ENCODE measurements at regions not wholly inside any gene's neighbourhood (a gene's known extent, or its start where the extent isn't known, plus 50 kb on each side); places are given as distances from the start of the nearest gene placed in this dataset.

- Histone ChIP-seq H3K79me2 (ENCODE audit: insufficient read depth, low read depth) (no peaks in the 10 kb centered on the region), H3K36me3 (ENCODE audit: insufficient read depth) (no peaks in the 10 kb centered on the region), H3K4me2 (no peak overlapping the region), H3K4me3 (IDR thresholded peaks at IDR 0.05; ENCODE audit: insufficient read depth, low read depth, low read length) (no peak overlapping the region), H3K27ac (no peak overlapping the region), H2AFZ (ENCODE audit: low read depth) (no peak overlapping the region), H3K9ac (no peak overlapping the region), H4K20me1 (ENCODE audit: insufficient read depth) (no peaks in the 10 kb centered on the region), H3K4me1 (ENCODE audit: low read depth, poor library complexity, severe bottlenecking) (no peaks in the 10 kb centered on the region), H3K27me3 (ENCODE audit: insufficient read depth, low read depth) (no peaks in the 10 kb centered on the region)
- TF ChIP-seq, protein P1, sequence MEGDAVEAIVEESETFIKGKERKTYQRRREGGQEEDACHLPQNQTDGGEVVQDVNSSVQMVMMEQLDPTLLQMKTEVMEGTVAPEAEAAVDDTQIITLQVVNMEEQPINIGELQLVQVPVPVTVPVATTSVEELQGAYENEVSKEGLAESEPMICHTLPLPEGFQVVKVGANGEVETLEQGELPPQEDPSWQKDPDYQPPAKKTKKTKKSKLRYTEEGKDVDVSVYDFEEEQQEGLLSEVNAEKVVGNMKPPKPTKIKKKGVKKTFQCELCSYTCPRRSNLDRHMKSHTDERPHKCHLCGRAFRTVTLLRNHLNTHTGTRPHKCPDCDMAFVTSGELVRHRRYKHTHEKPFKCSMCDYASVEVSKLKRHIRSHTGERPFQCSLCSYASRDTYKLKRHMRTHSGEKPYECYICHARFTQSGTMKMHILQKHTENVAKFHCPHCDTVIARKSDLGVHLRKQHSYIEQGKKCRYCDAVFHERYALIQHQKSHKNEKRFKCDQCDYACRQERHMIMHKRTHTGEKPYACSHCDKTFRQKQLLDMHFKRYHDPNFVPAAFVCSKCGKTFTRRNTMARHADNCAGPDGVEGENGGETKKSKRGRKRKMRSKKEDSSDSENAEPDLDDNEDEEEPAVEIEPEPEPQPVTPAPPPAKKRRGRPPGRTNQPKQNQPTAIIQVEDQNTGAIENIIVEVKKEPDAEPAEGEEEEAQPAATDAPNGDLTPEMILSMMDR (conservative IDR thresholded peaks at IDR 0.05; ENCODE audit: low read depth, low read length), result no peak
These were observed 131.6 kb upstream of the KIF26B start for GRCh38 chr1:245023222-245023621.

GRCh38 chr1:245019910-245020486 lies 134.8 kb upstream of the KIF26B start:
- no peak overlapping the region for H3K9ac ChIP-seq

GRCh38 chr1:245016700-245017099 lies 138.1 kb upstream of the KIF26B start:
- TF ChIP-seq, protein P1 (conservative IDR thresholded peaks at IDR 0.05; ENCODE audit: low read depth, low read length), result no peak
- no peak overlapping the region for H3K27ac ChIP-seq
- H2AFZ ChIP-seq (ENCODE audit: low read depth), result no peak overlapping the region
- no peaks in the 10 kb centered on the region for H3K27me3 ChIP-seq (ENCODE audit: insufficient read depth, low read depth)
- no peak overlapping the region for H3K4me2 ChIP-seq
- H3K36me3 ChIP-seq (ENCODE audit: insufficient read depth), result no peaks in the 10 kb centered on the region
- H4K20me1 ChIP-seq (ENCODE audit: insufficient read depth), result no peaks in the 10 kb centered on the region
- H3K4me1 ChIP-seq (ENCODE audit: low read depth, poor library complexity, severe bottlenecking), result no peaks in the 10 kb centered on the region
- H3K79me2 ChIP-seq (ENCODE audit: insufficient read depth, low read depth), result no peaks in the 10 kb centered on the region
- H3K9ac ChIP-seq, result no peak overlapping the region
- H3K4me3 ChIP-seq (IDR thresholded peaks at IDR 0.05; ENCODE audit: insufficient read depth, low read depth, low read length), result no peak overlapping the region

More at GRCh38 chr1:245019910-245020486, 134.8 kb upstream of the KIF26B start:
- H3K36me3 ChIP-seq (ENCODE audit: insufficient read depth), result no peaks in the 10 kb centered on the region
- no peaks in the 10 kb centered on the region for H3K4me1 ChIP-seq (ENCODE audit: low read depth, poor library complexity, severe bottlenecking)
- H3K27me3 ChIP-seq (ENCODE audit: insufficient read depth, low read depth), result no peaks in the 10 kb centered on the region
- H2AFZ ChIP-seq (ENCODE audit: low read depth), result no peak overlapping the region
- no peak overlapping the region for H3K4me3 ChIP-seq (IDR thresholded peaks at IDR 0.05; ENCODE audit: insufficient read depth, low read depth, low read length)
- H3K79me2 ChIP-seq (ENCODE audit: insufficient read depth, low read depth), result no peaks in the 10 kb centered on the region
- no peak overlapping the region for H3K4me2 ChIP-seq
- no peaks in the 10 kb centered on the region for H4K20me1 ChIP-seq (ENCODE audit: insufficient read depth)
- H3K27ac ChIP-seq, result no peak overlapping the region
- TF ChIP-seq, protein P1 (conservative IDR thresholded peaks at IDR 0.05; ENCODE audit: low read depth, low read length), result no peak

GRCh38 chr1:245015031-245015430 lies 139.8 kb upstream of the KIF26B start:
- H3K4me2 ChIP-seq, result no peak overlapping the region
- no peaks in the 10 kb centered on the region for H3K79me2 ChIP-seq (ENCODE audit: insufficient read depth, low read depth)
- H3K9ac ChIP-seq, result no peak overlapping the region
- TF ChIP-seq, protein P1 (conservative IDR thresholded peaks at IDR 0.05; ENCODE audit: low read depth, low read length), result no peak
- H3K27ac ChIP-seq, result no peak overlapping the region
- H4K20me1 ChIP-seq (ENCODE audit: insufficient read depth), result no peaks in the 10 kb centered on the region
- H3K4me3 ChIP-seq (IDR thresholded peaks at IDR 0.05; ENCODE audit: insufficient read depth, low read depth, low read length), result no peak overlapping the region
- no peaks in the 10 kb centered on the region for H3K36me3 ChIP-seq (ENCODE audit: insufficient read depth)
- H3K4me1 ChIP-seq (ENCODE audit: low read depth, poor library complexity, severe bottlenecking), result no peaks in the 10 kb centered on the region
- H2AFZ ChIP-seq (ENCODE audit: low read depth), result no peak overlapping the region
- H3K27me3 ChIP-seq (ENCODE audit: insufficient read depth, low read depth), result no peaks in the 10 kb centered on the region

Data from KMS-11 (cell line).